SK-N-MC (cell line): ENCODE measurements at regions not wholly inside any gene's neighbourhood (a gene's known extent, or its start where the extent isn't known, plus 50 kb on each side); places are given as distances from the start of the nearest gene placed in this dataset.

Experiments used
- EZH2 ChIP-seq: fragments of 200-600 bp; sonication (generic); IDR thresholded peaks from one replicate; pipeline ENCODE4 v1.6.1; 2017; ENCODE audit warnings: antibody characterized with exemption
- FOXP2 ChIP-seq: optimal IDR thresholded peaks from 2 replicates; pipeline ENCODE3; 2011; ENCODE audit warnings: mild to moderate bottlenecking, moderate library complexity; ENCODE audit not compliant: insufficient read depth; ENCODE audit errors: extremely low read length, control extremely low read depth
- POLR2AphosphoS5 ChIP-seq: IDR thresholded peaks from 2 replicates; pipeline ENCODE4 v1.6.1; 2012; ENCODE audit warnings: mild to moderate bottlenecking, low read depth, low read length, borderline replicate concordance

DNA sequence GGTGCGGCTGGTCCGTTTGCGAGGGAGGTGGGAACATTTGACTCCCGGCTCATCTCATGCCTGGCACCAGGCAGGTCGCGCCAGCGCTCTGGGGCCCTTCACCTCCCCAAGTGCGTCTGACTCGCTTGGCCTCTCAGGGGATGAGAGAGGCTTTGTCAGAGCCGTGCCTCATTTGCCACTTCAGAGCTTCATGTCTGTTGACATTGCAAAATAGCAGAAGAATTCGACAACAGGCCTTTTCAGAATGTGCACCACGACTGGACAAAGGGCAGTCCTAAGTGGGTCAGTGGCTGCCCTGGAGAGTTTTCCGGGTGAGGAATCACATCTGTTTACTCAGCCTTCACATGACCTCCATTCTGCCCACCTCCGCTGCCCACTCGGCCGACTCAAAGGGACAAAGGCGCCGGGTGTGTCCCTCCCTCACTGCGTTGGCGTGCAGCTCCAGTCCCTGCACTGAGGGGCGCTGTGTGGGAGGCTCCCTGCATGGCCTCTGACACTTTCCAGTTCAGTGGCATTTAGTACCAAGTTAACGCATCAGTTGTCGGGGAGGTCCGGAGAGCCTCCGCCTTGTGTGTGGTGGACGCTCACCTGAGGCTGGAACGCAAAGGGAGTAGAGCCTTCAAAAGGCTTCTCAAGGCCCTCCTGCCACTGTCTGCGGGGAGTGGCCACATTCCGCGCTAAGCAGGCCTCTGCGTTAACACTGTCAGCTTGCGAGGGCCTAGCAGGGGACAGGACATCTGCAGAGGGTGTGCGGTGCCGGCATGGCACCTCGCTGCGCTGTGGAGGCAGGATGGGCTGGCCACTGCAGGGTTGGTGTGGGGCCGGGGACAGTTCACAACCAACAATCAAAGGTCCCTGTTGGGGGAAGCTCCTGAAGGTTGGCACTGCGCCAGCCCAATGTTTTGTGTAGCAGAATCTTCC, 171.5 kb downstream of the NXNL2 start:
- no peak for TF ChIP-seq EZH2
- no peak for TF ChIP-seq POLR2AphosphoS5
- no peak for TF ChIP-seq FOXP2
